ENCODE measurements at regions not wholly inside any gene's neighbourhood (a gene's known extent, or its start where the extent isn't known, plus 50 kb on each side); places are given as distances from the start of the nearest gene placed in this dataset.
A peak's percentile ranks its signal among the peaks of the same experiment; 100 is the strongest.

DNA sequence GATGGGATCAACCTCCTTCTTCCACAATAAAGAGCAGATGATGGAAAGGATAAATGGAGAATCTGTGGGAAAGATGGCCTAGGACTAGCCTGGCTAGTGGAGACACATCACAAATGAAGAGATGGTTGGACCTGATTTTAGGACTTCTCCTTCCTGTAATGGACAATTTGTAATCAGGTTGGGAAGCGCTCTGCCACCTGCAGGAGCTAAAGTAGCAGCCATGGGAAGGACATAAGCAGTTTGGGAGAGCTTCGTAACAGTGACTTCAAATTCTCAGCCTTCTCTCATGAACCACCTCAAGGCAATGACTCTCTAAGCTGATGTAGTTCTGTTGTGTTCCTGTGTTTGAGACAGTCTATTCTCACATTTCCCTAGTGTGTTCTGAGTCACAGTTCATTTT, 137.9 kb upstream of the BMP2 start:
- WGBS, 5 donors: 83 to 100% (median 95%) methylated on average over 2 of the region's 2 CpGs
- H3K27me3 ChIP-seq: peaks cover 0 to 3% (median 0%) of the 10 kb centered on the region in 3 donors
- H3K27ac ChIP-seq: no peak overlapping the region
- no peaks in the 10 kb centered on the region for H3K4me1 ChIP-seq
- no peak for DNase-seq
- H3K4me3 ChIP-seq: no peak overlapping the region
- intact Hi-C loops (cut with DNase I; ENCODE audit: low total_unique reads): no loop called here
- TF ChIP-seq EP300 (IDR thresholded peaks at IDR 0.05): no peak
- TF ChIP-seq, protein P1, sequence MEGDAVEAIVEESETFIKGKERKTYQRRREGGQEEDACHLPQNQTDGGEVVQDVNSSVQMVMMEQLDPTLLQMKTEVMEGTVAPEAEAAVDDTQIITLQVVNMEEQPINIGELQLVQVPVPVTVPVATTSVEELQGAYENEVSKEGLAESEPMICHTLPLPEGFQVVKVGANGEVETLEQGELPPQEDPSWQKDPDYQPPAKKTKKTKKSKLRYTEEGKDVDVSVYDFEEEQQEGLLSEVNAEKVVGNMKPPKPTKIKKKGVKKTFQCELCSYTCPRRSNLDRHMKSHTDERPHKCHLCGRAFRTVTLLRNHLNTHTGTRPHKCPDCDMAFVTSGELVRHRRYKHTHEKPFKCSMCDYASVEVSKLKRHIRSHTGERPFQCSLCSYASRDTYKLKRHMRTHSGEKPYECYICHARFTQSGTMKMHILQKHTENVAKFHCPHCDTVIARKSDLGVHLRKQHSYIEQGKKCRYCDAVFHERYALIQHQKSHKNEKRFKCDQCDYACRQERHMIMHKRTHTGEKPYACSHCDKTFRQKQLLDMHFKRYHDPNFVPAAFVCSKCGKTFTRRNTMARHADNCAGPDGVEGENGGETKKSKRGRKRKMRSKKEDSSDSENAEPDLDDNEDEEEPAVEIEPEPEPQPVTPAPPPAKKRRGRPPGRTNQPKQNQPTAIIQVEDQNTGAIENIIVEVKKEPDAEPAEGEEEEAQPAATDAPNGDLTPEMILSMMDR (IDR thresholded peaks at IDR 0.05): no peak
- TF ChIP-seq POLR2A (IDR thresholded peaks at IDR 0.05): no peak
- no peak for TF ChIP-seq POLR2AphosphoS5 (IDR thresholded peaks at IDR 0.05)
- H3K36me3 ChIP-seq: no peaks in the 10 kb centered on the region
- H3K9me3 ChIP-seq: peaks cover 0 to 6% (median 0%) of the 10 kb centered on the region in 4 donors

DNA sequence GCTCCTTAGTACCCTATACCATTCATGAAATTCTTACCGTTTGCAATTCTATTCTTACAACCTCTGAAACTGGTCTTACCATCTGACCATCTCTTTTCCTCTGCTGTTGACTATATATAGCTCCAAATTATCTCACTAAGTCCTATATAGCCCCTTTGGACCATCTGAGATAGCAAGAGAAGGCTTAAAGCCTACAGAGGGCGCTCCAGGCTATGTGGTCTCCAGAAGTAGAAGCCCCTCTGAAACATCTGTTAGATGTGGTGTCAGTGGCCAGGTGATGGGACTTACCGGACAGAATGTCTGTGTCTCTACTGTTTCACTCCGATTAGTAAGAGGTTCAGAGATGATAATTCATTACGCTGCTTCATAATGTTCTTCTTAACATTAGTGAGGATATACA, 140.7 kb upstream of the BMP2 start:
- peaks cover 0 to 3% (median 0%) of the 10 kb centered on the region in 3 donors for H3K27me3 ChIP-seq
- TF ChIP-seq, protein P1 (IDR thresholded peaks at IDR 0.05): no peak
- TF ChIP-seq EP300 (IDR thresholded peaks at IDR 0.05) (no peak), POLR2A (IDR thresholded peaks at IDR 0.05) (no peak), POLR2AphosphoS5 (IDR thresholded peaks at IDR 0.05) (no peak)
- H3K27ac ChIP-seq: no peak overlapping the region
- no peak overlapping the region for H3K4me3 ChIP-seq
- H3K4me1 ChIP-seq: peaks cover 0 to 6% (median 0%) of the 10 kb centered on the region in 4 donors
- DNase-seq: no peak
- WGBS, 5 donors: 80 to 85% (median 84%) methylated on average over 5 of the region's 5 CpGs
- intact Hi-C loops (cut with DNase I; ENCODE audit: low total_unique reads): no loop called here
- no peaks in the 10 kb centered on the region for H3K36me3 ChIP-seq
- H3K9me3 ChIP-seq: peaks cover 0 to 6% (median 0%) of the 10 kb centered on the region in 4 donors

DNA sequence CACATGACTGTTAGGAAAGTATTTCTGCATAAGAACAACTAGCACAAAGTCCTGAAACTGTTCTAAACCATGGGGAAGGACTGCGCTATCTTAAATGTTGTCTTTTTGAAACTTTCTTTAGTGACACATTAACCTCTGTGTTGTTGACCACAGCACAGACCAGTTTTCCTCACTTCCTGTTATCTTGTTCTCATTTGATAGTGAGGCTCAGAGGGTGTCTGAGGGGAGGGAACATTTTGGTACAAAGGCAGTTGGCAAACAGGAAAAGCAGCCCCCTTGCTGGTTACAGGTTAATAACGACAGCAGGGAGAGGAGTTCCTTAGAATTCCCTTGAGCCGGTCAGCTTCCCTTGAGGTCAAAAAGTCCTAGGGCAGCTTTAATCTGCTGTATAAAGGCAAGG, 143.5 kb upstream of the BMP2 start:
- intact Hi-C loops (cut with DNase I; ENCODE audit: low total_unique reads): no loop called here
- Histone ChIP-seq H3K4me3 (no peak overlapping the region), H3K27ac (no peak overlapping the region), H3K4me1 (peaks cover 0 to 6% (median 0%) of the 10 kb centered on the region in 4 donors), H3K27me3 (peaks cover 0 to 3% (median 0%) of the 10 kb centered on the region in 3 donors), H3K9me3 (peaks cover 0 to 6% (median 0%) of the 10 kb centered on the region in 4 donors), H3K36me3 (no peaks in the 10 kb centered on the region)
- TF ChIP-seq, protein P1 (IDR thresholded peaks at IDR 0.05): no peak
- TF ChIP-seq POLR2AphosphoS5 (IDR thresholded peaks at IDR 0.05): no peak
- no peak for TF ChIP-seq POLR2A (IDR thresholded peaks at IDR 0.05)
- TF ChIP-seq EP300 (IDR thresholded peaks at IDR 0.05): no peak
- WGBS, 5 donors: 27 to 38% (median 36%) methylated on average over 3 of the region's 3 CpGs
- DNase-seq: peak in 1 of 2 donors; percentile 35

DNA sequence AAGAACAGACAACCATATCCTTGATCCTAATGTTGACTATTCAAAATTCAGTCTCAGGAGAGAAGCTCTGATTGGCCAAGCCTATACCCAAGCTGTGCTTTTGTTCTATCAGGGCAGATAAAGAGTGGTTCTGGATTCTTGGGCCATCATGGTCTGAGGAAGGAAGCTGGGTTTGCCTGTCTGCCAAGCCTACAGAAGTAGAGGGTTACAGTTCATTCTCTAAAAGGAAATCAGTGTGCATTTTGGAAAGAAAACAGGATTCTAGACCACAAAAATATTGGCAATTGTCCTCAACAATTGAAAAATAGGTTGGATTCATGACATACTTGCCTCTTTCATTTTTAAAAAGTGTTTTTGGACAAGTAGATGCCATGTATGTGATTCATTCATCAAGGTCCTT, 145.4 kb upstream of the BMP2 start:
- H3K4me3 ChIP-seq: no peak overlapping the region
- peaks cover 0 to 6% (median 0%) of the 10 kb centered on the region in 4 donors for H3K9me3 ChIP-seq
- no peaks in the 10 kb centered on the region for H3K27me3 ChIP-seq
- H3K36me3 ChIP-seq: no peaks in the 10 kb centered on the region
- H3K27ac ChIP-seq: no peak overlapping the region
- peaks cover 0 to 6% (median 0%) of the 10 kb centered on the region in 4 donors for H3K4me1 ChIP-seq
- no peak for TF ChIP-seq POLR2AphosphoS5 (IDR thresholded peaks at IDR 0.05)
- TF ChIP-seq, protein P1 (IDR thresholded peaks at IDR 0.05): no peak
- no peak for TF ChIP-seq POLR2A (IDR thresholded peaks at IDR 0.05)
- no peak for TF ChIP-seq EP300 (IDR thresholded peaks at IDR 0.05)
- intact Hi-C loops (cut with DNase I; ENCODE audit: low total_unique reads): no loop called here
- no peak for DNase-seq
